Left hindlimb (tissue), 1 donor: ENCODE measurements at regions not wholly inside any gene's neighbourhood (a gene's known extent, or its start where the extent isn't known, plus 50 kb on each side); places are given as distances from the start of the nearest gene placed in this dataset.

Experiments used
- DNase-seq: peaks from one replicate; pipeline ENCODE4 v3.0.0-alpha.2; 2018

DNA sequence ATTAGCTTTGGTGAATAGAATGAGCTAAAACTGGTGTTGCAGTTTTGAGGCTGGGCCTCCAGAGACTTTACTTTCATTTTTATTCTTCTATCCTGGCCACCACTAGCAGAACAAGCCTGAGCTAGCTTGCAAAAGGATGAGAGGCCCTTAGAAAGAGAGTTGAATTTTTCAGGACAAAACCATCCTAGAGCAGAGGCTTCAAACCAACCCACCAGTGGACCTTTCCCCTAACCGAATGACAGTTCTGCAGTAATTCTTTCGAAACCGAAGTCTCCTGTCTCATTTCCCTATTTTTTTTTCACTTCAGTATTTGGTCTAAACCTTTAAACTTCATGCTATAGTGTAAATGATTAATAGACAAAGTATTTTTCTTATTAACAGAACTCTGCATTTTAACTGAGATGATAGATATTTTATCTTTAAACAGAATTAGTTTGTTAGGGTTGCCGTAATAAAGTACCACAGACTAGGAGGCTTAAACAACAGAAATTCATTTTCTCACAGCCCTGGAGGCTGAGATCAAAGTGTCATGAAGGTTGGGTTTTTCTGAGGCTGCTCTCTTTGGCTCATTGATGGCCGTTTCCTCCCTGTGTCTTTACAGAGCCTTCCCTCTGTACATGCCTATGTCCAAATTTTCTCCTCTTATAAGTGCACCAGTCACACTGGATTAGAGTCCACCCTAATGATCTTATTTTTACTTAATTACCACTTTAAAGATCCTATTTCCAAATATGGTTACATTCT is 80.6 kb upstream of the PAK5 start:
- DNase-seq: no peak

GRCh38 chr20:9918348-9918747 is 79.5 kb upstream of the PAK5 start:
- DNase-seq: no peak

GRCh38 chr20:9916761-9917160 is 77.9 kb upstream of the PAK5 start:
- no peak for DNase-seq

DNA sequence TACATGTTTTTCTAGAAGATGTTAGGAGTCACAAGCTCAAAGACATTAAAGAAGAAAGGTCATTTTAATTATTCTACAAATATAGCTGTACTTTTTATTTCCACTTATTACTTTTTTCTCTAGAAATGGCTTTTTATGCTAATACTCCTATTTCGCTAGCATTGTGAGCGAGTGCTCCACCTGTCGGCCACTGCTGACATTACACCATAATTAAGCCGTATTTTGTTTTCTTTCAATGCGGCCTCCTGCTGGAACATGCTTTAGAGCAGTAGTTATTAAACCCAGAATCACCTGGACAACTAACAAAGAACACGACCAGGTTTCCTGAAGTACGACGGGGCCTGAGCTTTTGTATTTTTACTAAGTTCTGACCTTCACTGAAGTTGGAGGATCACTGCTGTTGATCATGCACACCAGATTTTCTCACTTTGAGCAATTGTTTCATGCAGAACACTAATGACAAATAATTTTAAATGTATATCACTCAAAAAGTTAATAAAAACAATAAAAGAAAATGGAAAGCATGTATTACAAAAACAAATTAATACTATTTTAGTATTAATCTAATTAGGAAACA is 74.1 kb upstream of the PAK5 start:
- peak; percentile 34 for DNase-seq

DNA sequence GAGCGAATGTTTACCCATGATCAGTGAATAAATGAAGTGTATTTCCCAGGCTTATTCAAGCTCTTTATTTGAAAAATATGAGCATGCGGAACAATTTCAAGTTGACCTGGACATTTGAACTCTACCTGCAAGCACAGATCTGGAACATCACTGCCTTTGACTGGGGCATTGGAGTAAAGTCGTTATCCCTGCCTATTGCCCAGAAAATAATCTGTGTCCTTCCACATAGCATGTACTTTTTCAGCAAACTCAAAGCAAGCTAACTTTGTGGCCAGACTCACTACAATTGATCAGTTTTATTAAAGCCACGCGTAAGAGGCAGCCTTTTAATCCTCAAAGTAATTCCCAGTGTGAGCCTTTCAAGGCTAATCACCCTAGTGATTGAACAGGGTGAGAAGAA is 73.4 kb upstream of the PAK5 start:
- no peak for DNase-seq

- no peak for DNase-seq
Observed at GRCh38 chr20:9911519-9911918, 72.6 kb upstream of the PAK5 start.

DNA sequence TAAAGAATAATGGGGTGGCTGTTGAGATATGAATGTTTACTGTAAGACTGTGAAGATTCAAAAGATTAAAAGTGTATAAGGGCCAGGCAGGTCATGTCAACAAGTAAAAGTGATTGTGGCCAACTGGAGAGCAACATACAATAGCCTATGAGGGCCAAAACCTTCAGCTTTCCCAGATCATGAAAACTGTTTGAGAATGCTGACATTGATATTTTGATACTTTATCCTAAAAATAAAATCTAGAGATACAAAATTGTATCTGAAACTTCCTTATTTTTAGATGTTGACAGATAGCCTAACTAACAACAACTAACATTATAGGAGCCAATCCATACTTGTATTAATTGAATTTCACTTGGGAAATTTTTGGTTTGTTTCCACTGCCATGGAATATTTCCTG is 70.3 kb upstream of the PAK5 start:
- DNase-seq: no peak

DNA sequence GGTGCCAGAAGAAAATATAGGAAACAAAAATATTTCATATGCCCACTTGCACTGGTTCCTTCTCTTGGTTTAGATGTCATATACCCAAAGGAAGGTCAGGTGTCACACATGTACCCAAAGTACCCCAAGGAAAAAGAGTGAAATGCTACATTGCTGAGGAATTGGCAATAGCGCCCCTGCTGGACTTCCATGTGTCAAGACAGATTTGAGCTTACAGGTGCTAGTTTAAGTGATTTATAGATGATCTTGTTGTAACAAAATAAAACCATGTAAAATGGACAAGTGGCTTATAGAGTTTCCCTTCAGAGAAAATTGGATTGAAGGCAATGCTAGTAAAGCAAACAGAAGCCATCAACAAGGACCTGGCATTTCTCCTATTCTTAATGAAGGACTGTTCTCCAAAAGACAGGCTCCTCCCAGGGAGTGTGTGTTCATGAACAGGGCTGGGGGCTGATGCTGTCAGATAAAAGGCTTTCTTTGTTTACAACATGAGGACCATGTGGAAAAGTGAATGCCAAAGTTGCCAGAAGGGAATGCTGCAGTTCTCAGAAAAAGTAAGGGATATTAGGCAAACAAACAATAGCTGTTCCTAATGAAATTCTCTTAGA is 64.3 kb upstream of the PAK5 start:
- no peak for DNase-seq

DNA sequence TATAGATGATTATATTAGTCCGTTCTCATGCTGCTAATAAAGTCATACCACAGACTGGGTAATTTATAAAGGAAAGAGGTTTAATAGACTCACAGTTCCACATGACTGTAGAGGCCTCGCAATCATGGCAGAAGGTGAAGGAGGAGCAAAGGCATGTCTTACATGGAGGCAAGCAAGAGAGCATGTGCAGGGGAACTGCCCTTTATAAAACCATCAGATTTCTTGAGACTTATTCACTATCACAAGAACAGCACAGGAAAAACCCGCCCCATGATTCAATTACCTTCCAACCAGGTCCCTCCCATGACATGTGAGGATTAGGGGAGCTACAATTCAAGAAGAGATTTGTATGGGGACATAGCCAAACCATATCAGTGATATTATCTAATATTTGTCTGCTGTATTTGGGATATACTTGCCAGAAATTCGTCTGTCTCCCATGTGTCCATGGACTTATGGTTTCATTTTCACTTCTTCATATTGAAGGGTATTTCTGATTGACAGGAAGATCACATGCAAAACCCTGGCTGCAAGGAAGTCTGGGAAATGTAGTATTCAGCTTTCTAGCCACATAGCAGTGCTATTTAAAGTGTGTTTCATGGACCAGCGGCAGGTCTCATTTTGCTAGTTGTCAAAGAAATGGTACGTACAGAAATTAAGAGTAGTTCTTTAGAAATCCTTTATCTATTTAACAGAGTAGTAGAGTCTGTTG is 50.5 kb upstream of the PAK5 start:
- DNase-seq: no peak
